SK-N-SH (cell line): ENCODE measurements at regions not wholly inside any gene's neighbourhood (a gene's known extent, or its start where the extent isn't known, plus 50 kb on each side); places are given as distances from the start of the nearest gene placed in this dataset.

Experiments used
- EP300 ChIP-seq, 2 experiments: IDR thresholded peaks; 2 replicates each; pipeline versions ENCODE4 v1.4.0 to v1.6.1; 2012; ENCODE audit warnings: borderline replicate concordance in 1 of 2, low read depth in 1 of 2, low read length in 1 of 2
- EZH2phosphoT487 ChIP-seq: fragments of 200-600 bp; sonication (generic); IDR thresholded peaks from 2 replicates; pipeline ENCODE4 v1.6.1; 2017; ENCODE audit warnings: low read depth, mixed run types, mild to moderate bottlenecking, antibody characterized with exemption, moderate library complexity, borderline replicate concordance
- FOXM1 ChIP-seq: IDR thresholded peaks from 2 replicates; pipeline ENCODE4 v1.4.0; 2012; ENCODE audit warnings: low read depth, mild to moderate bottlenecking
- GATA2 ChIP-seq: sonication (generic); formaldehyde crosslinking; IDR thresholded peaks from 2 replicates; pipeline ENCODE4 v1.5.0; 2020; ENCODE audit warnings: mild to moderate bottlenecking, missing genetic modification reagents
- POLR2AphosphoS5 ChIP-seq: IDR thresholded peaks from 2 replicates; pipeline ENCODE4 v1.6.1; 2012; ENCODE audit warnings: low read depth, low read length
- RAD21 ChIP-seq: IDR thresholded peaks from 2 replicates; pipeline ENCODE4 v1.6.1; 2012; ENCODE audit warnings: mild to moderate bottlenecking, low read length
- TF ChIP-seq, protein P1 (sequence below): fragments of 200-600 bp; sonication (generic); IDR thresholded peaks from 2 replicates; pipeline ENCODE4 v1.6.1; 2017; ENCODE audit warnings: antibody characterized with exemption, mild to moderate bottlenecking, moderate library complexity
- TF ChIP-seq, protein P2 (sequence below): fragments of 150-350 bp; IDR thresholded peaks from 2 replicates; pipeline ENCODE4 v1.6.1; 2017; ENCODE audit warnings: antibody characterized with exemption, low read length, low read depth, borderline replicate concordance
- TF ChIP-seq, protein P3 (sequence below): IDR thresholded peaks from 2 replicates; pipeline ENCODE4 v1.6.1; 2012; ENCODE audit warnings: mild to moderate bottlenecking, low read depth, low read length, moderate library complexity

- TF ChIP-seq, protein P1, sequence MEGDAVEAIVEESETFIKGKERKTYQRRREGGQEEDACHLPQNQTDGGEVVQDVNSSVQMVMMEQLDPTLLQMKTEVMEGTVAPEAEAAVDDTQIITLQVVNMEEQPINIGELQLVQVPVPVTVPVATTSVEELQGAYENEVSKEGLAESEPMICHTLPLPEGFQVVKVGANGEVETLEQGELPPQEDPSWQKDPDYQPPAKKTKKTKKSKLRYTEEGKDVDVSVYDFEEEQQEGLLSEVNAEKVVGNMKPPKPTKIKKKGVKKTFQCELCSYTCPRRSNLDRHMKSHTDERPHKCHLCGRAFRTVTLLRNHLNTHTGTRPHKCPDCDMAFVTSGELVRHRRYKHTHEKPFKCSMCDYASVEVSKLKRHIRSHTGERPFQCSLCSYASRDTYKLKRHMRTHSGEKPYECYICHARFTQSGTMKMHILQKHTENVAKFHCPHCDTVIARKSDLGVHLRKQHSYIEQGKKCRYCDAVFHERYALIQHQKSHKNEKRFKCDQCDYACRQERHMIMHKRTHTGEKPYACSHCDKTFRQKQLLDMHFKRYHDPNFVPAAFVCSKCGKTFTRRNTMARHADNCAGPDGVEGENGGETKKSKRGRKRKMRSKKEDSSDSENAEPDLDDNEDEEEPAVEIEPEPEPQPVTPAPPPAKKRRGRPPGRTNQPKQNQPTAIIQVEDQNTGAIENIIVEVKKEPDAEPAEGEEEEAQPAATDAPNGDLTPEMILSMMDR, result no peak
- TF ChIP-seq, protein P2, sequence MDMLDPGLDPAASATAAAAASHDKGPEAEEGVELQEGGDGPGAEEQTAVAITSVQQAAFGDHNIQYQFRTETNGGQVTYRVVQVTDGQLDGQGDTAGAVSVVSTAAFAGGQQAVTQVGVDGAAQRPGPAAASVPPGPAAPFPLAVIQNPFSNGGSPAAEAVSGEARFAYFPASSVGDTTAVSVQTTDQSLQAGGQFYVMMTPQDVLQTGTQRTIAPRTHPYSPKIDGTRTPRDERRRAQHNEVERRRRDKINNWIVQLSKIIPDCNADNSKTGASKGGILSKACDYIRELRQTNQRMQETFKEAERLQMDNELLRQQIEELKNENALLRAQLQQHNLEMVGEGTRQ, result no peak
- TF ChIP-seq RAD21 (no peak), EP300 (IDR thresholded peaks at IDR 0.05; ENCODE audit: borderline replicate concordance in 1 of 2, low read depth in 1 of 2, low read length in 1 of 2) (no peak), FOXM1 (no peak), EZH2phosphoT487 (no peak), GATA2 (CRISPR knock-in tag) (no peak), POLR2AphosphoS5 (no peak)
- TF ChIP-seq, protein P3, sequence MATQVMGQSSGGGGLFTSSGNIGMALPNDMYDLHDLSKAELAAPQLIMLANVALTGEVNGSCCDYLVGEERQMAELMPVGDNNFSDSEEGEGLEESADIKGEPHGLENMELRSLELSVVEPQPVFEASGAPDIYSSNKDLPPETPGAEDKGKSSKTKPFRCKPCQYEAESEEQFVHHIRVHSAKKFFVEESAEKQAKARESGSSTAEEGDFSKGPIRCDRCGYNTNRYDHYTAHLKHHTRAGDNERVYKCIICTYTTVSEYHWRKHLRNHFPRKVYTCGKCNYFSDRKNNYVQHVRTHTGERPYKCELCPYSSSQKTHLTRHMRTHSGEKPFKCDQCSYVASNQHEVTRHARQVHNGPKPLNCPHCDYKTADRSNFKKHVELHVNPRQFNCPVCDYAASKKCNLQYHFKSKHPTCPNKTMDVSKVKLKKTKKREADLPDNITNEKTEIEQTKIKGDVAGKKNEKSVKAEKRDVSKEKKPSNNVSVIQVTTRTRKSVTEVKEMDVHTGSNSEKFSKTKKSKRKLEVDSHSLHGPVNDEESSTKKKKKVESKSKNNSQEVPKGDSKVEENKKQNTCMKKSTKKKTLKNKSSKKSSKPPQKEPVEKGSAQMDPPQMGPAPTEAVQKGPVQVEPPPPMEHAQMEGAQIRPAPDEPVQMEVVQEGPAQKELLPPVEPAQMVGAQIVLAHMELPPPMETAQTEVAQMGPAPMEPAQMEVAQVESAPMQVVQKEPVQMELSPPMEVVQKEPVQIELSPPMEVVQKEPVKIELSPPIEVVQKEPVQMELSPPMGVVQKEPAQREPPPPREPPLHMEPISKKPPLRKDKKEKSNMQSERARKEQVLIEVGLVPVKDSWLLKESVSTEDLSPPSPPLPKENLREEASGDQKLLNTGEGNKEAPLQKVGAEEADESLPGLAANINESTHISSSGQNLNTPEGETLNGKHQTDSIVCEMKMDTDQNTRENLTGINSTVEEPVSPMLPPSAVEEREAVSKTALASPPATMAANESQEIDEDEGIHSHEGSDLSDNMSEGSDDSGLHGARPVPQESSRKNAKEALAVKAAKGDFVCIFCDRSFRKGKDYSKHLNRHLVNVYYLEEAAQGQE, result no peak
These were observed 59.8 kb upstream of the CASZ1 start for GRCh38 chr1:10856176-10856683.
